ENCODE measurements at regions not wholly inside any gene's neighbourhood (a gene's known extent, or its start where the extent isn't known, plus 50 kb on each side); places are given as distances from the start of the nearest gene placed in this dataset.

GRCh38 chr7:21355406-21355874 is 72.4 kb upstream of the SP4 start:
- no peaks in the 10 kb centered on the region for H3K36me3 ChIP-seq (ENCODE audit: control insufficient read depth, insufficient read depth, low read length, severe bottlenecking)
- H3K9ac ChIP-seq (ENCODE audit: low read length) = no peak overlapping the region
- no peak for DNase-seq (ENCODE audit: low read depth)
- H3K4me3 ChIP-seq (ENCODE audit: low read length) = no peak overlapping the region
- H3K9me3 ChIP-seq (ENCODE audit: control insufficient read depth, low read length) = no peaks in the 10 kb centered on the region
- no peaks in the 10 kb centered on the region for H3K27me3 ChIP-seq (replicated peaks; ENCODE audit: control insufficient read depth, insufficient read depth, low read length)
- no peaks in the 10 kb centered on the region for H3K4me1 ChIP-seq (ENCODE audit: control insufficient read depth, insufficient read depth, low read length)

DNA sequence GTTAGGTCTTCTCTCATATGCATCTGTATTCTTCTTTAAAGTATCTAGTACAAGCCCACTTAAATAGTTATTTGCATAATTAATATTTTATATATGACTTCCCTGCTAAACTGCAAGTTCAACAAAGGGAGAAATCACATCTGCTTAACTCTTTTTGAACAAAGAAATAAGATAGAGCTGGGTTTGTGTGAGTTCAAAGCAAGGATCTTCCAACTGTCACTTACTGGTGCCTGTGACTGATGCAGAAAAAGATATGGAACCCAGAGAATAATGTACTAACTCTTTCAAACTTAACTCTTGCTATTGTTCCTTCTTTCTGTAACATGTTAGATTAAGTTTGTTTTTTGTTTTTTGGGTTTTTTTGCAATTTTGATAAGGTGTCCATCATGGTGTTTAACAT is 71.3 kb upstream of the SP4 start:
- Histone ChIP-seq H3K9me3 (ENCODE audit: control insufficient read depth, low read length) (no peaks in the 10 kb centered on the region), H3K4me3 (ENCODE audit: low read length) (no peak overlapping the region), H3K27me3 (replicated peaks; ENCODE audit: control insufficient read depth, insufficient read depth, low read length) (no peaks in the 10 kb centered on the region), H3K36me3 (ENCODE audit: control insufficient read depth, insufficient read depth, low read length, severe bottlenecking) (no peaks in the 10 kb centered on the region), H3K9ac (ENCODE audit: low read length) (no peak overlapping the region), H3K4me1 (ENCODE audit: control insufficient read depth, insufficient read depth, low read length) (no peaks in the 10 kb centered on the region)
- no peak for DNase-seq (ENCODE audit: low read depth)

GRCh38 chr7:21357151-21358097 is 70.5 kb upstream of the SP4 start:
- H3K36me3 ChIP-seq (ENCODE audit: control insufficient read depth, insufficient read depth, low read length, severe bottlenecking) = no peaks in the 10 kb centered on the region
- H3K9ac ChIP-seq (ENCODE audit: low read length) = no peak overlapping the region
- no peaks in the 10 kb centered on the region for H3K4me1 ChIP-seq (ENCODE audit: control insufficient read depth, insufficient read depth, low read length)
- H3K4me3 ChIP-seq (ENCODE audit: low read length) = no peak overlapping the region
- no peaks in the 10 kb centered on the region for H3K9me3 ChIP-seq (ENCODE audit: control insufficient read depth, low read length)
- H3K27me3 ChIP-seq (replicated peaks; ENCODE audit: control insufficient read depth, insufficient read depth, low read length) = no peaks in the 10 kb centered on the region
- no peak for DNase-seq (ENCODE audit: low read depth)

GRCh38 chr7:21358648-21359047 is 69.2 kb upstream of the SP4 start:
- no peaks in the 10 kb centered on the region for H3K4me1 ChIP-seq (ENCODE audit: control insufficient read depth, insufficient read depth, low read length)
- H3K9me3 ChIP-seq (ENCODE audit: control insufficient read depth, low read length) = no peaks in the 10 kb centered on the region
- no peaks in the 10 kb centered on the region for H3K27me3 ChIP-seq (replicated peaks; ENCODE audit: control insufficient read depth, insufficient read depth, low read length)
- H3K36me3 ChIP-seq (ENCODE audit: control insufficient read depth, insufficient read depth, low read length, severe bottlenecking) = no peaks in the 10 kb centered on the region
- no peak for DNase-seq (ENCODE audit: low read depth)
- H3K4me3 ChIP-seq (ENCODE audit: low read length) = no peak overlapping the region
- no peak overlapping the region for H3K9ac ChIP-seq (ENCODE audit: low read length)

GRCh38 chr7:21359163-21359562 is 68.7 kb upstream of the SP4 start:
- Histone ChIP-seq H3K4me3 (ENCODE audit: low read length) (no peak overlapping the region), H3K9me3 (ENCODE audit: control insufficient read depth, low read length) (no peaks in the 10 kb centered on the region), H3K27me3 (replicated peaks; ENCODE audit: control insufficient read depth, insufficient read depth, low read length) (no peaks in the 10 kb centered on the region), H3K36me3 (ENCODE audit: control insufficient read depth, insufficient read depth, low read length, severe bottlenecking) (no peaks in the 10 kb centered on the region), H3K9ac (ENCODE audit: low read length) (no peak overlapping the region), H3K4me1 (ENCODE audit: control insufficient read depth, insufficient read depth, low read length) (no peaks in the 10 kb centered on the region)
- no peak for DNase-seq (ENCODE audit: low read depth)

- DNase-seq (ENCODE audit: low read depth) = no peak
- Histone ChIP-seq H3K9me3 (ENCODE audit: control insufficient read depth, low read length) (no peaks in the 10 kb centered on the region), H3K36me3 (ENCODE audit: control insufficient read depth, insufficient read depth, low read length, severe bottlenecking) (no peaks in the 10 kb centered on the region), H3K27me3 (replicated peaks; ENCODE audit: control insufficient read depth, insufficient read depth, low read length) (no peaks in the 10 kb centered on the region), H3K9ac (ENCODE audit: low read length) (no peak overlapping the region), H3K4me1 (ENCODE audit: control insufficient read depth, insufficient read depth, low read length) (no peaks in the 10 kb centered on the region), H3K4me3 (ENCODE audit: low read length) (no peak overlapping the region)
Observed at GRCh38 chr7:21361413-21362125, 66.3 kb upstream of the SP4 start.

DNA sequence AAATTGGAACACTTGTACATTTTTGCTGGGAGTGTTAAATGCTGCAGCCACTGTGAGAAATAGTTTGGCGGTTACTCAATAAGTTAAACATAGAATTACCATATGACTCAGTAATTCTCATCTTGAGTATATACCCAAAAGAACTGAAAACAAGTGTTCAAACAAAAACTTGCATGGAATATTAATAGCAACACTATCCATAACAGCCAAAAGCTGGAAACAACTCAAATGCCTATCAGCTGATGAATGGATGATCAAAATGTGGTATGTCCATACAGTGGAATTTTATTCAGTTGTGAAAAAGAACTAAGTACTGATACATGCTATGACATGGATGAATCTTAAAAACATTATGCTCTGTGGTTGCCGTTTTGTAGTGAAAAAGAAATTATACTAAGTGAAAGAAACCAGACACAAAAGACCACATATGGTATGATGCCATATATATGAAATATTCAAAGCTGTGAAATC is 63.0 kb upstream of the SP4 start:
- DNase-seq (ENCODE audit: low read depth) = no peak
- Histone ChIP-seq H3K4me3 (ENCODE audit: low read length) (no peak overlapping the region), H3K9ac (ENCODE audit: low read length) (no peak overlapping the region), H3K4me1 (ENCODE audit: control insufficient read depth, insufficient read depth, low read length) (no peaks in the 10 kb centered on the region), H3K27me3 (replicated peaks; ENCODE audit: control insufficient read depth, insufficient read depth, low read length) (no peaks in the 10 kb centered on the region), H3K36me3 (ENCODE audit: control insufficient read depth, insufficient read depth, low read length, severe bottlenecking) (no peaks in the 10 kb centered on the region), H3K9me3 (ENCODE audit: control insufficient read depth, low read length) (no peaks in the 10 kb centered on the region)

DNA sequence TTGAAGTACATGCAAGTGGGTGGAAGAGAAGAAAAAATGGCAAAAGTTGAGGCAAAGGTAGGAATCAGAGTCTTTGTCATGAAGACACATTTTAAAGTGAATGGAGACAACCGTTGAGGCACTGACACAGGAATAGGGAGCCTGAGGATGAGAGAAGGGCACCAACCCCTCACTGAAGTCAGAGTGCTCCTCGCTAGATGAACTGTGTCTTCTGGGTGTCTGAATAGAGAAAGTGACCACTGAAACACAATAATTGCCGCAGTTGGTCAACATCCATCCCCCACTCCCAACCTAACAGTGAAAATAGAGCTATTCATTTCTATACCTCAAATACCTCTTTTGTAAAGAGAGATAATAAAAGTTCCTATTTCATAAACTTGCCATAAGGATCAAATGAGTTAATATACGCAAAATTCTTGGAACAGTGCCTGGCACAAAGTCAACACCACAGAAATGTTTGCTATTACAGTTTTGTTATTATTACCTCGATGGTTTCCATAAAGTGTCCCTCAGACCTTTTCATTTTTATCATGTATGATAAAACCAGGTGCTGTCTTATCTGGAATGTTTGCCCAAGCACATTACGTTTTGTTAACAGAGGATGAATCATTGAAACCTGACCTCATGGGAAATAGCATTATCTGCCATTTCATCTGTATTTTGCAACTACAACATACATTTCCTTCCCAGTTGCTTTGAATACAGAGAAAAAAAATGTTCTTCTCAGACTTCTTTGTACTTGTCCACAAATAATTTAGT is 61.8 kb upstream of the SP4 start:
- Histone ChIP-seq H3K36me3 (ENCODE audit: control insufficient read depth, insufficient read depth, low read length, severe bottlenecking) (no peaks in the 10 kb centered on the region), H3K27me3 (replicated peaks; ENCODE audit: control insufficient read depth, insufficient read depth, low read length) (no peaks in the 10 kb centered on the region)
- peak; percentile 71 for DNase-seq (ENCODE audit: low read depth)

GRCh38 chr7:21367081-21367480 is 60.8 kb upstream of the SP4 start:
- Histone ChIP-seq H3K4me3 (ENCODE audit: low read length) (no peak overlapping the region), H3K27me3 (replicated peaks; ENCODE audit: control insufficient read depth, insufficient read depth, low read length) (no peaks in the 10 kb centered on the region), H3K9ac (ENCODE audit: low read length) (no peak overlapping the region), H3K4me1 (ENCODE audit: control insufficient read depth, insufficient read depth, low read length) (no peaks in the 10 kb centered on the region), H3K9me3 (ENCODE audit: control insufficient read depth, low read length) (no peaks in the 10 kb centered on the region), H3K36me3 (ENCODE audit: control insufficient read depth, insufficient read depth, low read length, severe bottlenecking) (no peaks in the 10 kb centered on the region)
- DNase-seq (ENCODE audit: low read depth) = no peak

More for the DNA sequence above, 61.8 kb upstream of the SP4 start:
- H3K4me1 ChIP-seq (ENCODE audit: control insufficient read depth, insufficient read depth, low read length) = no peaks in the 10 kb centered on the region
- no peak overlapping the region for H3K4me3 ChIP-seq (ENCODE audit: low read length)
- H3K9ac ChIP-seq (ENCODE audit: low read length) = no peak overlapping the region
- no peaks in the 10 kb centered on the region for H3K9me3 ChIP-seq (ENCODE audit: control insufficient read depth, low read length)

- no peaks in the 10 kb centered on the region for H3K4me1 ChIP-seq (ENCODE audit: control insufficient read depth, insufficient read depth, low read length)
- H3K36me3 ChIP-seq (ENCODE audit: control insufficient read depth, insufficient read depth, low read length, severe bottlenecking) = no peaks in the 10 kb centered on the region
- no peak for DNase-seq (ENCODE audit: low read depth)
- H3K9ac ChIP-seq (ENCODE audit: low read length) = no peak overlapping the region
- no peaks in the 10 kb centered on the region for H3K9me3 ChIP-seq (ENCODE audit: control insufficient read depth, low read length)
- H3K4me3 ChIP-seq (ENCODE audit: low read length) = no peak overlapping the region
- no peaks in the 10 kb centered on the region for H3K27me3 ChIP-seq (replicated peaks; ENCODE audit: control insufficient read depth, insufficient read depth, low read length)
Observed at GRCh38 chr7:21367537-21367936, 60.3 kb upstream of the SP4 start.

DNA sequence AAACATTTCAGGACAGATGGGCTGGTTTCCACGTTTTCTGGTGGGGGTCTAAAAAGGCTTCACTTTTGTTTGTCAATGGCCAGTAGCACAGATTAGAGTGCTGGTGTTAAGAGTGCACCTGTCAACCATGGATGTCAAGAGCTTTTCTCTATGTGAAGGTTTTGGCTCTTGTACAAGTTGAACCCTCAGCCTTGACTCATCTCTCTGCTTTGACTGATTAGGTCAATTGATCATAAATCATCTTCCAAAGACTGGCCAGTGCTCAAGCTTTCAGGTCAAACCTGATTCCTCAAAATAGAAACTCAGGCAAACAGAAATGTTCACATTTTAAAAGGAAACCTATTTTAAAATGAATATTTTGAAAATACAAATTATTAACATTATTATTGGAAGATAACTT is 59.6 kb upstream of the SP4 start:
- Histone ChIP-seq H3K4me3 (ENCODE audit: low read length) (no peak overlapping the region), H3K27me3 (replicated peaks; ENCODE audit: control insufficient read depth, insufficient read depth, low read length) (no peaks in the 10 kb centered on the region), H3K36me3 (ENCODE audit: control insufficient read depth, insufficient read depth, low read length, severe bottlenecking) (no peaks in the 10 kb centered on the region), H3K9me3 (ENCODE audit: control insufficient read depth, low read length) (no peaks in the 10 kb centered on the region), H3K4me1 (ENCODE audit: control insufficient read depth, insufficient read depth, low read length) (no peaks in the 10 kb centered on the region), H3K9ac (ENCODE audit: low read length) (no peak overlapping the region)
- DNase-seq (ENCODE audit: low read depth) = no peak

All from adipocyte (in vitro differentiated cells).